ENCODE measurements at regions not wholly inside any gene's neighbourhood (a gene's known extent, or its start where the extent isn't known, plus 50 kb on each side); places are given as distances from the start of the nearest gene placed in this dataset.

GRCh38 chr11:116428638-116428975, 344.2 kb downstream of the BUD13 start:
- no peak for TF ChIP-seq CTCF (IDR thresholded peaks at IDR 0.05)
- no peak for TF ChIP-seq EP300 (IDR thresholded peaks at IDR 0.05)
- no peak for TF ChIP-seq POLR2A (IDR thresholded peaks at IDR 0.05)
- no peak for TF ChIP-seq POLR2AphosphoS5 (IDR thresholded peaks at IDR 0.05)
